ENCODE measurements at regions not wholly inside any gene's neighbourhood (a gene's known extent, or its start where the extent isn't known, plus 50 kb on each side); places are given as distances from the start of the nearest gene placed in this dataset.

DNA sequence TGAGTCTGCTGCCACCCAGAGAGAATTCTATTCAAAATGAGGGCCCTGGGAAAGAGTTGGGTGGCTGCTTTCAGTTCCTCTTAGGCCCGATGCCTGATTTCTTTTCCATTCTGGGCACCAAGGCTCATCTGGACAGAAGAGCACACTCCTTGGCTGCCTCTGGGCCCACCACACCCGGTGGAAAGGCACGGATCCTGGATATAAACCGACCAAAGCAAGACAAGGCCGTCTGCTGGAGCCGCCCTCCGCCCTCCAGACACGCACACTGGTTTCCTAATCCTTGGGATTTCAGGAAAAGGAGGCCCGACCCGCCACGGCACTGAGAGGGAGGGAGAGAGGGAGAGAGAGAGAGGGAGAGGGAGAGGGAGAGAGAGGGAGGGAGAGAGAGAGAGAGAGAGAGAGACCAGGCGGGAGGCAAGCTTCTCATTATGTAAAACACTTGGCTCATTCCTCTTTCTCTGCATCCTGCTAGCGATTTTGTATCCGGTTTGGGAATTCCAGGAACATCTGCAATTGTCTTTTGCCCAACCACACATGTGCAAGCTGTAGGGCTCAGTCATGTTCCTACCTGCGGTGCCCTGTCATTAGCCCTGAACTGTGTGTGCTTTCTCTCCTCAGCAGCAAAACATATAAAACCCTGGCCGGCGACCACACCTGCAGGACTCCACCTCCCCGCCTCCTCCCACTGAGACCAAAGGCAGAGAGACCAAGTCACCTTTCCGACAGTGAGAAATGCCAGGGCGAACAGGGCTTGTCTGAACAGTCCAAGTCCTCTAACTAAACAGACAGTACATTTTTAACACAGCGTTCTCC, 347.2 kb downstream of the SOX9 start:
- TF ChIP-seq EZH2 (IDR thresholded peaks at IDR 0.05) (no peak), POLR2AphosphoS5 (IDR thresholded peaks at IDR 0.05; ENCODE audit: borderline replicate concordance, low read depth, low read length) (no peak), FOXP2 (optimal IDR thresholded peaks at IDR 0.05; ENCODE audit: control extremely low read depth, extremely low read length, insufficient read depth) (no peak)

Data from SK-N-MC (cell line).